ENCODE measurements at regions not wholly inside any gene's neighbourhood (a gene's known extent, or its start where the extent isn't known, plus 50 kb on each side); places are given as distances from the start of the nearest gene placed in this dataset.

GRCh38 chr3:118505784-118506183 lies 528.9 kb downstream of the IGSF11 start:
- ChIA-PET CTCF (no interaction called here), POLR2A (no interaction called here)
- Histone ChIP-seq H3K9me3 (ENCODE audit: control insufficient read depth, insufficient read depth, low read length) (no peaks in the 10 kb centered on the region), H3K27ac (ENCODE audit: low read depth, low read length) (no peak overlapping the region), H3K4me3 (ENCODE audit: low read depth, low read length) (no peak overlapping the region), H3K27me3 (ENCODE audit: control insufficient read depth, insufficient read depth, low read length) (no peaks in the 10 kb centered on the region)
- no peak for TF ChIP-seq CTCF (IDR thresholded peaks at IDR 0.05; ENCODE audit: low read depth, low read length)
- DNase-seq (ENCODE audit: low read depth, low spot score) = no peak

DNA sequence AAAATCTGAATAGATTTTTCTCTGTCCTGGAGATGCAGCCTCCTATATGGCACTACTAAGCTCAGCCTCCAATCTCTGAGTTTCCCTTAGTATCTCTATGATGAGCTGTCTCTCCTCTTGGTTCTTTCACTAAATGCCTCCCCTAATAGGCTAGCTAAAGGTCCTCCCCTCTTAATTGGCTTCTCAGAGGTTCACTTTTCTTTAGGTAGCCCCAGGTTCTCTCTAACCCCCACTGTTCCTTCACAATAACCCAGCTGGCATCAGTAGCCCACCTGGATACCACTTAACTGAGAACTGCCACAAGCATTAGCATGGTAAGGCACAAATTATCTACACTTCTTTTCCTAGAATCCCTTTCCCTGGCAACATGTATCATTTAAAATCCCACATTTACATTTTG lies 523.2 kb downstream of the IGSF11 start:
- no peak for TF ChIP-seq CTCF (IDR thresholded peaks at IDR 0.05; ENCODE audit: low read depth, low read length)
- Histone ChIP-seq H3K4me3 (ENCODE audit: low read depth, low read length) (no peak overlapping the region), H3K9me3 (ENCODE audit: control insufficient read depth, insufficient read depth, low read length) (no peaks in the 10 kb centered on the region), H3K27me3 (ENCODE audit: control insufficient read depth, insufficient read depth, low read length) (no peaks in the 10 kb centered on the region), H3K27ac (ENCODE audit: low read depth, low read length) (no peak overlapping the region)
- DNase-seq (ENCODE audit: low read depth, low spot score) = no peak
- CTCF ChIA-PET = no interaction called here
- POLR2A ChIA-PET = no interaction called here

DNA sequence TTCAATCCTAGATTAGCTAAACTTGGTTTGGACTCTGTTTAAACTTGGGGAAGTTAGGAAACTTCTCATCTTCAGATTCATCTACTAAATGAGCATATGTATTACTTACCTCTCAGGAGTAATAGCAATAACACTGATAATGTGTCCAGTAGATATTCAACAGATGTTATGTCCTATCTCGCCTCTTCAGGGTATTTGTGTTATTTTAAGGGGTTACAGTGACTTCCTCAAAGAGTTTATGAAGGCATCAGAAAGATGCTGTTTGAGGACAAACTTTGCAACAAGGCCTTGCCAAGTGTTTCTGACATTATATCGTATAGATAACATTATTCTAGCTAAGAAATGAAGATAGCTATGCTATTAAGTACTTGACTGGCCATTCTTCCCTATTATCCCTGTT lies 522.3 kb downstream of the IGSF11 start:
- no peak for DNase-seq (ENCODE audit: low read depth, low spot score)
- CTCF ChIA-PET = no interaction called here
- POLR2A ChIA-PET = no interaction called here
- H3K4me3 ChIP-seq (ENCODE audit: low read depth, low read length) = no peak overlapping the region
- TF ChIP-seq CTCF (IDR thresholded peaks at IDR 0.05; ENCODE audit: low read depth, low read length) = no peak
- H3K9me3 ChIP-seq (ENCODE audit: control insufficient read depth, insufficient read depth, low read length) = no peaks in the 10 kb centered on the region
- no peak overlapping the region for H3K27ac ChIP-seq (ENCODE audit: low read depth, low read length)
- H3K27me3 ChIP-seq (ENCODE audit: control insufficient read depth, insufficient read depth, low read length) = no peaks in the 10 kb centered on the region

- H3K4me3 ChIP-seq (ENCODE audit: low read depth, low read length) = no peak overlapping the region
- no peak for DNase-seq (ENCODE audit: low read depth, low spot score)
- H3K27ac ChIP-seq (ENCODE audit: low read depth, low read length) = no peak overlapping the region
- H3K27me3 ChIP-seq (ENCODE audit: control insufficient read depth, insufficient read depth, low read length) = no peaks in the 10 kb centered on the region
- H3K9me3 ChIP-seq (ENCODE audit: control insufficient read depth, insufficient read depth, low read length) = no peaks in the 10 kb centered on the region
- ChIA-PET CTCF (no interaction called here), POLR2A (no interaction called here)
- no peak for TF ChIP-seq CTCF (IDR thresholded peaks at IDR 0.05; ENCODE audit: low read depth, low read length)
Measured at GRCh38 chr3:118525077-118525476, 509.6 kb downstream of the IGSF11 start.

- no peak for TF ChIP-seq CTCF (IDR thresholded peaks at IDR 0.05; ENCODE audit: low read depth, low read length)
- Histone ChIP-seq H3K27me3 (ENCODE audit: control insufficient read depth, insufficient read depth, low read length) (no peaks in the 10 kb centered on the region), H3K27ac (ENCODE audit: low read depth, low read length) (no peak overlapping the region), H3K9me3 (ENCODE audit: control insufficient read depth, insufficient read depth, low read length) (no peaks in the 10 kb centered on the region), H3K4me3 (ENCODE audit: low read depth, low read length) (no peak overlapping the region)
- POLR2A ChIA-PET = no interaction called here
- DNase-seq (ENCODE audit: low read depth, low spot score) = no peak
- CTCF ChIA-PET = no interaction called here
Measured at GRCh38 chr3:118526758-118527513, 507.7 kb downstream of the IGSF11 start.
